SU-DHL-6 (cell line): ENCODE measurements at regions not wholly inside any gene's neighbourhood (a gene's known extent, or its start where the extent isn't known, plus 50 kb on each side); places are given as distances from the start of the nearest gene placed in this dataset.

ENCODE experiments used
- H2AFZ ChIP-seq: fragments of 200-600 bp; sonication (generic); 2 replicates; pipeline ENCODE4 v1.6.1; 2014; ENCODE audit warnings: low read depth, mild to moderate bottlenecking, moderate library complexity, mixed read lengths, antibody characterized with exemption, low read length; ENCODE audit not compliant: severe bottlenecking
- H3F3A ChIP-seq: fragments of 200-600 bp; shearing (Covaris generic); 2 replicates; pipeline ENCODE4 v1.6.0; 2016; ENCODE audit warnings: antibody characterized with exemption, mild to moderate bottlenecking; ENCODE audit not compliant: insufficient read depth
- H3K27ac ChIP-seq: fragments of 200-600 bp; sonication (generic); 2 replicates; pipeline ENCODE4 v1.5.1; 2016; ENCODE audit warnings: low read depth, mild to moderate bottlenecking, low read length, moderate library complexity, mixed read lengths
- H3K27me3 ChIP-seq: fragments of 200-600 bp; sonication (generic), shearing (Covaris generic); 2 replicates; pipeline ENCODE4 v1.6.0; 2014; ENCODE audit warnings: mild to moderate bottlenecking, low read length
- H3K36me3 ChIP-seq: fragments of 200-600 bp; sonication (generic); 2 replicates; pipeline ENCODE4 v1.6.1; 2014; ENCODE audit warnings: mild to moderate bottlenecking, low read length, mixed read lengths
- H3K4me2 ChIP-seq: fragments of 300-600, 200-600 bp; shearing (Covaris generic), sonication (generic); 2 replicates; pipeline ENCODE4 v1.6.0; 2014; ENCODE audit warnings: low read length, low read depth, mild to moderate bottlenecking; ENCODE audit not compliant: poor library complexity, severe bottlenecking
- H3K4me3 ChIP-seq: fragments of 200-600 bp; sonication (generic); 2 replicates; pipeline ENCODE4 v1.5.1; 2014; ENCODE audit warnings: antibody characterized with exemption, low read length, mild to moderate bottlenecking, mixed read lengths; ENCODE audit not compliant: insufficient read depth, poor library complexity, severe bottlenecking
- H3K79me2 ChIP-seq: fragments of 200-600 bp; sonication (generic); 2 replicates; pipeline ENCODE4 v1.6.1; 2014; ENCODE audit warnings: mild to moderate bottlenecking, low read length, moderate library complexity; ENCODE audit not compliant: insufficient read depth
- H3K9ac ChIP-seq: fragments of 200-600 bp; sonication (generic); 2 replicates; pipeline ENCODE4 v1.7.0; 2014; ENCODE audit warnings: mild to moderate bottlenecking, low read length
- H3K9me2 ChIP-seq: fragments of 200-600 bp; sonication (generic); replicated peaks from 2 replicates; pipeline ENCODE4 v1.6.1; 2014; ENCODE audit warnings: low read length; ENCODE audit not compliant: insufficient read depth
- H3K9me3 ChIP-seq: fragments of 200-600 bp; sonication (generic); 2 replicates; pipeline ENCODE4 v1.6.1; 2014; ENCODE audit warnings: low read length, mixed read lengths; ENCODE audit not compliant: insufficient read depth
- H4K20me1 ChIP-seq: fragments of 200-600 bp; sonication (generic); 2 replicates; pipeline ENCODE4 v1.6.1; 2014; ENCODE audit warnings: low read depth, mild to moderate bottlenecking, antibody characterized with exemption, low read length, moderate library complexity, mixed read lengths
- EZH2phosphoT487 ChIP-seq: fragments of 200-600 bp; sonication (generic), shearing (Covaris generic); conservative IDR thresholded peaks from 2 replicates; pipeline ENCODE4 v1.6.1; 2018; ENCODE audit warnings: mild to moderate bottlenecking, antibody characterized with exemption, low read length, moderate library complexity, mixed read lengths
- TF ChIP-seq, protein P1 (sequence below): fragments of 200-600 bp; sonication (generic); IDR thresholded peaks from one replicate; pipeline ENCODE4 v1.5.1; 2017; ENCODE audit warnings: antibody characterized with exemption, mild to moderate bottlenecking, low read length, moderate library complexity; ENCODE audit not compliant: insufficient read depth, poor library complexity, severe bottlenecking

DNA sequence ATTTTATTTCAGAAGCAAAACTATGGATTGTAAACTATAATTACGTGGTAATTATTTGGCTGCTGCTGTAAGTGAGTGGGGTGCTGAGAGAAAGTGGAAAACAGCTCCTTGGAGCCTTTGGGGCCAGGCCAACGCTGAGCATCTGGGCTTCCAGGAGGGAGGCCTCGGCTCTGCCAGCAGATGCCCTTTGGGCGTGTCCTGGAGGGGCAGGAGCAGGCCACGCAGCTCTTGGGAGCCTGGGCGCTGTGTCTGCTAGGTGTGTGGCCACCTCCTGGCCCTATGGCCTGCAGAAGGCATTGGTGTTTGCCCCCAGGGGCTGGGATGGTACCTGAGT is 423.3 kb downstream of the GLRX3 start:
- Histone ChIP-seq H3K4me2 (no peak overlapping the region), H3F3A (no peaks in the 10 kb centered on the region), H3K79me2 (no peaks in the 10 kb centered on the region), H3K36me3 (no peaks in the 10 kb centered on the region), H3K9ac (no peak overlapping the region), H3K4me3 (no peak overlapping the region), H3K27ac (no peak overlapping the region), H3K9me2 (no peaks in the 10 kb centered on the region), H3K27me3 (no peaks in the 10 kb centered on the region), H2AFZ (no peak overlapping the region), H4K20me1 (no peaks in the 10 kb centered on the region), H3K9me3 (no peaks in the 10 kb centered on the region)
- no peak for TF ChIP-seq EZH2phosphoT487
- TF ChIP-seq, protein P1, sequence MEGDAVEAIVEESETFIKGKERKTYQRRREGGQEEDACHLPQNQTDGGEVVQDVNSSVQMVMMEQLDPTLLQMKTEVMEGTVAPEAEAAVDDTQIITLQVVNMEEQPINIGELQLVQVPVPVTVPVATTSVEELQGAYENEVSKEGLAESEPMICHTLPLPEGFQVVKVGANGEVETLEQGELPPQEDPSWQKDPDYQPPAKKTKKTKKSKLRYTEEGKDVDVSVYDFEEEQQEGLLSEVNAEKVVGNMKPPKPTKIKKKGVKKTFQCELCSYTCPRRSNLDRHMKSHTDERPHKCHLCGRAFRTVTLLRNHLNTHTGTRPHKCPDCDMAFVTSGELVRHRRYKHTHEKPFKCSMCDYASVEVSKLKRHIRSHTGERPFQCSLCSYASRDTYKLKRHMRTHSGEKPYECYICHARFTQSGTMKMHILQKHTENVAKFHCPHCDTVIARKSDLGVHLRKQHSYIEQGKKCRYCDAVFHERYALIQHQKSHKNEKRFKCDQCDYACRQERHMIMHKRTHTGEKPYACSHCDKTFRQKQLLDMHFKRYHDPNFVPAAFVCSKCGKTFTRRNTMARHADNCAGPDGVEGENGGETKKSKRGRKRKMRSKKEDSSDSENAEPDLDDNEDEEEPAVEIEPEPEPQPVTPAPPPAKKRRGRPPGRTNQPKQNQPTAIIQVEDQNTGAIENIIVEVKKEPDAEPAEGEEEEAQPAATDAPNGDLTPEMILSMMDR = no peak

DNA sequence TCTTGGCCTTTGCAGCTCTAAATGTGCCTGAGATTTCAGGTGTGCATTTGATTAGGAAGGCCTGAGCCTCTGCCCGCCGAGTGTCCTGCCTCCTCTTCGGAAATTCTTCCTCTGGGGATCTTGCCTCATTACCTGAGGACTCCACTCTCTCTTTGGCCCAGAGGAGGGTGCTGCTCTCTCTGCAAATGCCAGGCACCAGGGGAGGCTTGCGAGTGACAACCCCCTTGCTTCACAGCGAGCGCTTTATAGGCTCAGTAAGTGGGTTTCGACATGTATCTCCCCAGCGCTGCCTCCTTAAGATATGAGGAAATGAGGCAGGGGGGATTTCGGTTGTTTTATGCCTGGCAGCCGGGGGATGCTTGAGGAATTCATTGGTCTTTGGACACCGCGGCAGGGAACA is 423.9 kb downstream of the GLRX3 start:
- H3F3A ChIP-seq = no peaks in the 10 kb centered on the region
- no peak overlapping the region for H3K4me3 ChIP-seq

DNA sequence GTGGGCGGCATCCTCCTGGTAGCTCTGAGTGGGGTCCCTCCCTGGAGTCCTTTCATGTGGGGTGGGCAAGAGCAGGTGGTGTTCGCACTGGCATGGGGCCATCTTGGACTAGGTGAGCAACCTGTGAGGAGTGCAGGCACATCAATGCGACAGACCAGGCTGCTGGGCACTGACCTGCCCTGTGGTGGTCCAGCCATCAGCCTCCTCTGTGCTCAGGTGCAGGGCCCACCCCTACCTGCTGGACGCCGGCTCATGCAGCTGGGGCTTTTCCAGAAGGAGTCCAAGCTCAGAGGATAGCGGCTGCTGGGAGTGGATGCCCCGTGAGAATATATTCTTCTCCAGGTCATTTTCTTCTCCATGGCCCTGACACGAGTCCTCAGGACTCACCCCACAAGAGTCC is 424.4 kb downstream of the GLRX3 start:
- no peaks in the 10 kb centered on the region for H4K20me1 ChIP-seq
- no peak overlapping the region for H3K4me2 ChIP-seq
- H3K4me3 ChIP-seq = no peak overlapping the region
- no peaks in the 10 kb centered on the region for H3K36me3 ChIP-seq
- no peak for TF ChIP-seq EZH2phosphoT487
- TF ChIP-seq, protein P1 = no peak
- no peaks in the 10 kb centered on the region for H3K27me3 ChIP-seq
- H3K79me2 ChIP-seq = no peaks in the 10 kb centered on the region
- H2AFZ ChIP-seq = no peak overlapping the region
- no peak overlapping the region for H3K27ac ChIP-seq
- H3K9ac ChIP-seq = no peak overlapping the region
- no peaks in the 10 kb centered on the region for H3K9me2 ChIP-seq
- no peaks in the 10 kb centered on the region for H3K9me3 ChIP-seq
- no peaks in the 10 kb centered on the region for H3F3A ChIP-seq

More for the DNA sequence above, 423.9 kb downstream of the GLRX3 start:
- Histone ChIP-seq H3K9me2 (no peaks in the 10 kb centered on the region), H4K20me1 (no peaks in the 10 kb centered on the region), H2AFZ (no peak overlapping the region), H3K36me3 (no peaks in the 10 kb centered on the region), H3K27ac (no peak overlapping the region), H3K79me2 (no peaks in the 10 kb centered on the region), H3K9ac (no peak overlapping the region), H3K27me3 (no peaks in the 10 kb centered on the region), H3K4me2 (no peak overlapping the region), H3K9me3 (no peaks in the 10 kb centered on the region)
- no peak for TF ChIP-seq EZH2phosphoT487
- TF ChIP-seq, protein P1 = no peak

DNA sequence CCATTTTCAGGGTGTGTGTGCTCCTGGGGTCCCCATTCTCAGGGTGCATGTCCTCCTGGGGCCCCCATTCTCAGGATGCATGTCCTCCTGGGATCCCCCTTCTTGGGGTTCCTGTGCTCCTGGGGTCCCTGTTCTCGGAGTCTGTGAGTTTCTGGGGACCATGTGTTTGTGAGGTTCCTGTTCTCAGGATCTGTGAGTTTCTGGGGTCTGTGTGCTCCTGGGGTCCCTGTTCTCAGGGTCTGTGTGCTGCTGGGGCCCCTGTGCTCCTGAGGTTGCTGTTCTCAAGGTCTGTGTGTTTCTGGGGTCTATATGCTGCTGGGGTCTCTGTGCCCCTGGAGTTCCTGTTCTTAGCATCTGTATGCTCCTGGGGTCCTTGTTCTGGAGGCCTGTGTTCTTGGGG is 425.5 kb downstream of the GLRX3 start:
- Histone ChIP-seq H3K36me3 (no peaks in the 10 kb centered on the region), H3K9ac (no peak overlapping the region), H2AFZ (no peak overlapping the region), H3K27me3 (no peaks in the 10 kb centered on the region), H4K20me1 (no peaks in the 10 kb centered on the region), H3K79me2 (no peaks in the 10 kb centered on the region), H3K4me3 (no peak overlapping the region), H3K4me2 (no peak overlapping the region), H3F3A (no peaks in the 10 kb centered on the region), H3K9me2 (no peaks in the 10 kb centered on the region), H3K9me3 (no peaks in the 10 kb centered on the region), H3K27ac (no peak overlapping the region)
- no peak for TF ChIP-seq EZH2phosphoT487
- TF ChIP-seq, protein P1 = no peak
